ENCODE measurements at regions not wholly inside any gene's neighbourhood (a gene's known extent, or its start where the extent isn't known, plus 50 kb on each side); places are given as distances from the start of the nearest gene placed in this dataset.

DNA sequence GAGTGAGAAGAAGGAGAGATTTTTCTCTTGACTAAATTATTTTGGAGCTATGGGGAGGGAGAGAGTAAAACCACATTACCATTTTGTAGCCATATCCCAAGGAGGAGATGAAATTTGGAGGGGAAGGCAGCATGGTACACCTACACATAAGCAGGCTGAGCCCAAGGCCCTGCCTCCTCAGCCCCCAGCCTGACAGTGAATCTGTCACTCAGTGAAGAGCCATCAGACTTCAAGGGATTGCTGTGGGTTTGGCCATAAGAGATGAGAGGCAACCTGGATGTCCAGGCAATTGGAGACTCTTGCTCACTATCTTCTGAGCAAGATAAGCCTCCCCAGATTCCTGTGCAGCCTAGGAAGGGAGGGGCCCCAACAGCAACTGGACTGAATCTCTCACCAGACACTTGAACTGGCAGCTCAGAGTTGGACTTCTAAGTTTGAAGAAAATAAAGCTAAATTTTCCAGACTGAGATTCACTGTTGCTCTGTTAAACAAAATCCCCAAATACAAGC lies 216.6 kb downstream of the SEMA6A start:
- TF ChIP-seq, protein P1, sequence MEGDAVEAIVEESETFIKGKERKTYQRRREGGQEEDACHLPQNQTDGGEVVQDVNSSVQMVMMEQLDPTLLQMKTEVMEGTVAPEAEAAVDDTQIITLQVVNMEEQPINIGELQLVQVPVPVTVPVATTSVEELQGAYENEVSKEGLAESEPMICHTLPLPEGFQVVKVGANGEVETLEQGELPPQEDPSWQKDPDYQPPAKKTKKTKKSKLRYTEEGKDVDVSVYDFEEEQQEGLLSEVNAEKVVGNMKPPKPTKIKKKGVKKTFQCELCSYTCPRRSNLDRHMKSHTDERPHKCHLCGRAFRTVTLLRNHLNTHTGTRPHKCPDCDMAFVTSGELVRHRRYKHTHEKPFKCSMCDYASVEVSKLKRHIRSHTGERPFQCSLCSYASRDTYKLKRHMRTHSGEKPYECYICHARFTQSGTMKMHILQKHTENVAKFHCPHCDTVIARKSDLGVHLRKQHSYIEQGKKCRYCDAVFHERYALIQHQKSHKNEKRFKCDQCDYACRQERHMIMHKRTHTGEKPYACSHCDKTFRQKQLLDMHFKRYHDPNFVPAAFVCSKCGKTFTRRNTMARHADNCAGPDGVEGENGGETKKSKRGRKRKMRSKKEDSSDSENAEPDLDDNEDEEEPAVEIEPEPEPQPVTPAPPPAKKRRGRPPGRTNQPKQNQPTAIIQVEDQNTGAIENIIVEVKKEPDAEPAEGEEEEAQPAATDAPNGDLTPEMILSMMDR (IDR thresholded peaks at IDR 0.05; ENCODE audit: borderline replicate concordance, extremely low read depth, low read length, poor library complexity, severe bottlenecking), result no peak
- TF ChIP-seq EZH2 (IDR thresholded peaks at IDR 0.05; ENCODE audit: borderline replicate concordance, low read depth, low read length, severe bottlenecking), result no peak
